ENCODE measurements at regions not wholly inside any gene's neighbourhood (a gene's known extent, or its start where the extent isn't known, plus 50 kb on each side); places are given as distances from the start of the nearest gene placed in this dataset.

DNA sequence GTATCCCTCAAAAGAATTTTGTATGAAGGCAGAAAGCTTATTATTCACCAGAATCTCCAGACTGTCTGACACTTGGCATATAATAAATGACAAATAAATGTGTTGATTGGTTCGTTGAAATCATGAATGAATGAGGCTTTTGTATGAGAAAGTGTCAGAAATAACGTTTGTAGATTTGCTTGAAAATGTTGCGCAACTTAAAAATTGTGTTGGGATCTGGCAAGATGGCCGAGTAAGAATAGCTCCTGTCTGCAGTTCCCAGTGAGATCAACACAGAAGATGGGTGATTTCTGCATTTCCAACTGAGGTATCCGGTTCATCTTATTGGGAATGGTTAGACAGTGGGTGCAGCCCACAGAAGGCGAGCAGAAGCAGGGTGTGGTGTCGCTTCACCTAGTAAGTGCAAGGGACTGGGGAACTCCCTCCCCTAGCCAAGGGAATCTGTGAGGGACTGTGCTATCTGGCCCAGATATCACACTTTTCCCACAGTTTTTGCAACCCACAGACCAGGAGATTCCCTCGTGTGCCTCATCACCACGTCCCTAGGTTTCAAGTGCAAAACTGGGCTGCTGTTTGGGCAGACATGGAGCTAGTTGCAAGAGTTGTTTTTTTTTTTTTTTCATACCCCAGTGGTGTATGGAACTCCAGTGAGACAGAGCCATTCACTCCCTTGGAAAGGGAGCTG, 759.0 kb downstream of the LTN1 start:
- DNase-seq (ENCODE audit: low spot score), result no peak

DNA sequence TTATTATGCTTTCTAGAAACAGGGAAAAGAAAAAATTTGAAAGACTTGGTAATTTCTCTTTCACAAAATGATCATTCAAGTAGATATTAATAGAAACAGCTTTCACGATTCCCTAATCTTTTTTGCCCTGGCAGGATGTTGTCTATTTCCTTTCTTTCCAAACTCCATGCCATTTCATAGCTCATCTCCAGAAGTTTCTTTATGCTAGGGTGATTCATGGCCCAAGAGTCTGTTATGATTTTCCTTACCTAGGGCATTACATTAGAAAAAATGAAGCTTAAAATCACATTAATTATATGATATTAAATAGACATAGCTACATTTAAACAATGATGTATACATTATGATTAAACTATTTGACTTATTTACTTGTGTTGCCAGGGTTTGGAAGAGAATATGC, 762.1 kb downstream of the LTN1 start:
- no peak for DNase-seq (ENCODE audit: low spot score)

DNA sequence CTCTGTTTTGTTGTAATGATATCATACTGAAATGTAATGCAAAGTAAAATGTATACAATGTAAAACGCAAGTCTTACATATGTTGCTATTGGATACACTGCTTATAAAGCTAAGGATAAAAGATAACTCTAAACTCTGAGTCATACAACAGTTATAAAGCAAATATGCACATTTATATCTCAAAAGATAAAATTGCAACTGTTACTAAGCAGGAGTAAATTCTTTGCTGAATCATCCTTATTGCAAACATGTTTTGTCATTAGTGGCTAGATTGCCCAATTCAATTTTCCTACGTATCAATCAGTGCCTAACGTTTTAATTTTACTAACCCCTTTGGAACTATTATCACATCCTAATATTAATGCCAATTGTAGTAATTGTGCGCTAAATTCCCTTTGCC, 762.9 kb downstream of the LTN1 start:
- DNase-seq (ENCODE audit: low spot score), result no peak

DNA sequence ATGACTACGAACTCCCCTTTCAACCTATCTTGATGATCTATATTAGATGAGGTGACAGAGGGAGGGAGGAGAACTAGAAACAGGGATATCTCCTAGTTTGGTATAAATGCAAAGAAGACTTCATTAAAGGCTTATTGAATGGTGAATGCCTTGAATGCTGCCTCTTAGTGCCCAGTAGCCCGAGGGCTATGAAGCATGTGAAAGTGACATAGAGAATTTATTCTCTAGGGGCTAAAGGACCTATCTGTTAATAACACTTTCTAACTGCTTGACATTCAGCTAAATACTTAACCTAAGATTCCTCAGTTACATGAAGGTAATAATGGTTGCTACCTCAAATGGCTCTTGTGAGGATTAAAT, 764.1 kb downstream of the LTN1 start:
- DNase-seq (ENCODE audit: low spot score), result no peak

- DNase-seq (ENCODE audit: low spot score), result no peak
Measured at GRCh38 chr21:28227881-28228635, 764.6 kb downstream of the LTN1 start.

- DNase-seq (ENCODE audit: low spot score), result no peak
Measured at GRCh38 chr21:28226563-28226962, 766.1 kb downstream of the LTN1 start.

- DNase-seq (ENCODE audit: low spot score), result no peak
Measured at GRCh38 chr21:28224191-28224726, 768.4 kb downstream of the LTN1 start.

GRCh38 chr21:28221984-28222383, 770.7 kb downstream of the LTN1 start:
- no peak for DNase-seq (ENCODE audit: low spot score)

GRCh38 chr21:28220680-28221079, 772.0 kb downstream of the LTN1 start:
- no peak for DNase-seq (ENCODE audit: low spot score)

- no peak for DNase-seq (ENCODE audit: low spot score)
Measured at GRCh38 chr21:28216976-28217523, 775.6 kb downstream of the LTN1 start.

DNA sequence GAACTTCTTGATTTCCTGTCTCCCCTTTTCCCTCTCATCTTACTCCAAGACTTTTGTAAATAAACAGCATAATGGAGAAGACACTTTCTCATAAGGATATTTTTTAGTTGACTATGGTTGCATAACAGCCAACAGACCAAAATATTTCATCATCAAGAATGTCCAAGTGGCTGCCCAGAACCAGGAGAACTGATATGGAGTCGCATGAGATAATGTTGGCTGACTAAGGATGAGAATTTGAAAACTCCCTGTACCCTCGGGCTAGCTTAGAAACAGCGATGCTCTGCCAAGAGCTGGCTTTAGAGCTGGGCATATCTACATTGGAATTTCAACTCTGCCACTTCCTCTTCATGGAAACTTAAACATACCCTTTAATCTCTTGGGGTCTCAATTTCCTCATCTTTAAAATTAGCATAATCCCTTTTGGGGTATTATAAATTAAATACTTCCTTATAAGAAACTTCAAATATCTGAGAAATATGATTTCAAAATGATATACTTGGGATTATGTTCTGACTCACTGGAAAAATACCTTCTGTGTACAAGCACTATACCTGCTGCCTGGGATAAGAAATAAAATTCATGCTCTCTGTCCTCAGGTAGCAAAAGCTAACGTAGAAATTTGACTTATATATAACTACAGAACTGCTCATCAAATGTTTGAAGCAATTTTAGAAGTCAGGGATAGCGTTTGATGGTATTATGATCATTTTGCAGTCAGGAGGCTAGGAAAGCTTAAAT, 777.3 kb downstream of the LTN1 start:
- no peak for DNase-seq (ENCODE audit: low spot score)

GRCh38 chr21:28214786-28215185, 777.9 kb downstream of the LTN1 start:
- no peak for DNase-seq (ENCODE audit: low spot score)

GRCh38 chr21:28213261-28213660, 779.4 kb downstream of the LTN1 start:
- DNase-seq (ENCODE audit: low spot score), result no peak

DNA sequence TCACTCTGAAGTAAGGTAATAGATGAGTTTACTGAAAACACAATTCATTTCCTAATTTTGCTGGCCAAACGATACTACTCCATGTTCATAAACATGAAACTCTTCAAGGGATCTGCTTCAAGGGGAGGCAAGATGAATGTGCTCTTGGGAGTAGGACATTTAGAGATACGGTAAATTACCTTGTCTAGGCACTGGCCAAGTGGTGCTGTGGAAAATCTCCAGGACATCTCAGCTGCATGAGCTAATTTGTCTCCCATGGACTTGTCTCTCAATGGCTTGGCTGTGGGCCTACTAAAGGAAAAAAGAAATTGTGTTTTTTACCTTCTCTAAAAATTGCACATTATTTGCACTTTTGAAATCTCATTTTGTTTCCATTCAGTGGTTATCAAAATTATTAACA, 780.6 kb downstream of the LTN1 start:
- no peak for DNase-seq (ENCODE audit: low spot score)

DNA sequence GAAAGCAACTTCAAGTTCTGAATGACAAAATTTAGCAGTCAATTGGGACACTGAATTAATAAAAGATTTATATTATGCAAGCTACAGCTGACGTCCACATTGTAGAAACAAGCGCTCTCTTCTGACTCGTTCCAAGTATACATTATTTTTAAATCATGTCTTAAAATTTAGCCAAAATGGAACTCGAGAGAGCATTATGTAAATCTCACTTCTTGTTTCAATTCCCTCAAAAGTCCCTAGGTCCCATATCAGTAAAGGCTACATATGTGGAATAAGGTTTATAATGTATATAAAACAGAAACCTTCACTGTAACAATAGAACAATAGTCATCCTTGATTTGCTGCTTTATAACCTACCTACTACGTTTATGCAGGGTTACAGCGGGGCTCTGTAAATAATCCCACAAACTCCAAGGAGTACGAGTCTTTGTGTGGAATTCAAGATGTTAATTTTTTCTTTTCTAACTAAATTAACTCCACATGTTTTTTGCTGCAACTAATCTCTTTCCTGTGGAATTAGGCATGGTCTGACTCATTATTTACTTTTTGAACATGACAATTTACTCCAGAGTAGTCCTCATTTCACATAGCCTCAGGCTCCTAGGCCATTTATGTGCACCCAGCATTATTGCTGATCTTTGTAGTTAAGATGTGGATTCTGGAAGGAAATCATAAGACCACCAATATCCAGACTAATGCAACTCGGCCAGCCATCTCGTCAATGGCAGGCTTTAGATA, 785.1 kb downstream of the LTN1 start:
- no peak for DNase-seq (ENCODE audit: low spot score)

DNA sequence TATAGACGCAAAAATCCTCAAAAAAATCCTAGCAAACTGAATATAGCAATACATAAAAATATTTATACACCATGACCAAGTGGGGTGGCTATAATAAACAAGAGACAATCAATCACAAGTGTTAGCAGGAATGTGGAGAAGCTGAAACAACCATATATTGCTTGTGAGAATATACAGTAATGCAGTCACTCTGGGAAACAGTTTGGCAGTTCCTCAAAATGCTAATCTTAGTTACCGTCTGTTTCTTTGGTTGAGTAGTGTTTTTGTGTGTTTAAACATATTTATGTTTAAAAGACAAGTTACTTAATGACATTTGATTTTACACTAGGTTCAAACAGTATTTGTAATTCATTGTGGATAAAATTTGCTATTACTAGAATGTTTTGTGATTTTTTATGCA, 792.0 kb downstream of the LTN1 start:
- DNase-seq (ENCODE audit: low spot score), result no peak

DNA sequence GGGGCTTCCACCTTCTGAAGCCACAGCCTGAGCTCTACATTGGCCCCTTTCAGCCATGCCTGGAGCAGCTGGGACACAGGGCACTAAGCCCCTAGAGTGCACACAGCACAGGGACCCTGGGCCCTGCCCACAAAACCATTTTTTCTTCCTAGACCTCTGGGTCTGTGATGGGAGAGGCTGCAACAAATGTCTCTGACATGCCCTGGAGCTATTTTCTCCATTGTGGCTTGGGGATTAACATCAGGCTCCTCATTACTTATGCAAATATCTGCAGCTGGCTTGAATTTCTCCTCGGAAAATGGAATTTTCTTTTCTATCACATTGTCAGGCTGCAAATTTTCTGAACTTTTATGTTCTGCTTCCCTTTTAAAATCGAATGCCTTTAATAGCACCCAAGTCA, 795.7 kb downstream of the LTN1 start:
- no peak for DNase-seq (ENCODE audit: low spot score)

GRCh38 chr21:28193189-28193588, 799.5 kb downstream of the LTN1 start:
- DNase-seq (ENCODE audit: low spot score), result no peak

DNA sequence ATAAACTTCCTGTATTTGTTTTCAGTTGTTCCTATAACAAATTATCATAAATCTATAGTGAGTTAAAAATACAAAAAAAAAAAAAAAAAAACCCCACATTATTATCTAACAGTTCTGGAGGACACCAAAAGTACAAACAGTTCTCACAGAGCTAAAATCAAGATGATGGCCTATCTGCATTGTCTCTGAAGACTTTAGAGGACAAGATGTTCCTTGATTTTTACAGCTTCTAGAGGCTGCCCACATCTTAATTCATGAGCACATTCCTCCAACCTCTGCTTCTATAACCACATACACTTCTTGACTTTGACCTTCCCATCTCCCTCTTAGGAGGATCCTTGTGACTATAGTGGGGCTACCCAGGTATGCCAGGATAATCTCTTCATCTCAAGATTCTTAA, 806.1 kb downstream of the LTN1 start:
- no peak for DNase-seq (ENCODE audit: low spot score)

- DNase-seq (ENCODE audit: low spot score), result no peak
Measured at GRCh38 chr21:28181730-28182129, 810.9 kb downstream of the LTN1 start.

DNA sequence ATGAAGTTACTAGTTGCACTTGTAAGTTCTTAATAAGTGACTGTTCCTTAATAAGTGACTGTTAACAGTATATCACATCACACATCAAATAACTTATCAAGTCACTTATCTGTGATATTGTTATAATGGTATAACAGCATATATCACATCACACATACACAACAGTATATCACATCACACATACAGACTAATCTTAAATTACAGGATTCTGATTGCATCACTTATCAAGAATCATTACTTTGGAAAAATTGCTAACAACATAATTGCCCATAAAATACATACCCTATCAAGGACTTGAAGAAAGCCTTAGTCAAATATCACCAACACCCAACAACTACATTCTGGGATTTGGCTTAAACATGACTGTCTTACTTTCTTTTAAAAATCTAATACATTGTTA, 813.5 kb downstream of the LTN1 start:
- DNase-seq (ENCODE audit: low spot score), result no peak

- no peak for DNase-seq (ENCODE audit: low spot score)
Measured at GRCh38 chr21:28177124-28177523, 815.6 kb downstream of the LTN1 start.
